Tibial nerve (tissue), 4 donors: ENCODE measurements at regions not wholly inside any gene's neighbourhood (a gene's known extent, or its start where the extent isn't known, plus 50 kb on each side); places are given as distances from the start of the nearest gene placed in this dataset.
"Not testable (repeated sequence)": the region's sequence is repeated elsewhere in the genome, so short reads cannot be mapped to it uniquely, and the experiment has no call there.

ENCODE experiments used
- DNase-seq, 2 donors: peaks; one replicate each; pipeline ENCODE4 v3.0.0-alpha.2; 2019; ENCODE audit warnings: low spot score in 2 of 2
- H3K27ac ChIP-seq, 4 donors: fragments of 200-600 bp; sonication (generic) in 3 of 4; one replicate each; pipeline ENCODE4 v1.5.1; 2017 to 2019; ENCODE audit warnings: mild to moderate bottlenecking in 1 of 4
- H3K27me3 ChIP-seq, 2 donors: fragments of 200-600 bp; sonication (generic) in 1 of 2; one replicate each; pipeline versions ENCODE4 v1.5.1 to v1.6.0; 2017 to 2019
- H3K36me3 ChIP-seq, 3 donors: fragments of 200-600 bp; sonication (generic); one replicate each; pipeline ENCODE4 v1.5.1; 2018 to 2019
- H3K4me1 ChIP-seq, 4 donors: fragments of 200-600 bp; sonication (generic) in 3 of 4; one replicate each; pipeline ENCODE4 v1.5.1; 2017 to 2019
- H3K4me3 ChIP-seq, 4 donors: fragments of 200-600 bp; sonication (generic) in 3 of 4; one replicate each; pipeline ENCODE4 v1.5.1; 2017 to 2019; ENCODE audit warnings: mild to moderate bottlenecking in 1 of 4, moderate library complexity in 1 of 4
- H3K9me3 ChIP-seq, 4 donors: fragments of 200-600 bp; sonication (generic) in 3 of 4; one replicate each; pipeline ENCODE4 v1.5.1; 2017 to 2019
- CTCF ChIP-seq, 5 experiments: fragments of 200-600 bp in 3 of 5; fragments of 450-650 bp in 2 of 5; sonication (generic) in 3 of 5; IDR thresholded peaks; one replicate each; pipeline ENCODE4 v1.5.1; 2016 to 2019; ENCODE audit warnings: antibody characterized with exemption in 5 of 5, mild to moderate bottlenecking in 3 of 5, moderate library complexity in 2 of 5
- EP300 ChIP-seq, 2 donors: sonication (generic); formaldehyde crosslinking; IDR thresholded peaks; one replicate each; pipeline ENCODE4 v1.6.1; 2017; ENCODE audit warnings: antibody characterized with exemption in 2 of 2, mild to moderate bottlenecking in 1 of 2
- POLR2A ChIP-seq, 2 donors: fragments of 450-650 bp; IDR thresholded peaks; one replicate each; pipeline ENCODE4 v1.6.1; 2017; ENCODE audit warnings: antibody characterized with exemption in 2 of 2, mild to moderate bottlenecking in 2 of 2, moderate library complexity in 2 of 2
- WGBS, 2 donors: methylation state at CpG; one replicate each; pipeline ENCODE4 v1.1.5; 2018; 5-methylcytosine and 5-hydroxymethylcytosine counted together

GRCh38 chr2:8343031-8343430 is 338.8 kb upstream of the ID2 start:
- Histone ChIP-seq H3K27ac (no peak overlapping the region), H3K27me3 (no peaks in the 10 kb centered on the region), H3K36me3 (no peaks in the 10 kb centered on the region), H3K4me3 (no peak overlapping the region), H3K9me3 (no peaks in the 10 kb centered on the region), H3K4me1 (no peaks in the 10 kb centered on the region)
- WGBS, 2 donors, result 86 to 90% methylated on average over 2 of the region's 2 CpGs
- DNase-seq, result no peak
- no peak for TF ChIP-seq POLR2A (IDR thresholded peaks at IDR 0.05)
- TF ChIP-seq CTCF (IDR thresholded peaks at IDR 0.05), result no peak
- TF ChIP-seq EP300 (IDR thresholded peaks at IDR 0.05), result no peak

- TF ChIP-seq CTCF (IDR thresholded peaks at IDR 0.05), result no peak
- TF ChIP-seq EP300 (IDR thresholded peaks at IDR 0.05), result no peak
- TF ChIP-seq POLR2A (IDR thresholded peaks at IDR 0.05), result no peak
- Histone ChIP-seq H3K27me3 (no peaks in the 10 kb centered on the region), H3K4me1 (no peaks in the 10 kb centered on the region), H3K4me3 (no peak overlapping the region), H3K9me3 (no peaks in the 10 kb centered on the region), H3K27ac (no peak overlapping the region), H3K36me3 (no peaks in the 10 kb centered on the region)
- no peak for DNase-seq
- 89 to 96% methylated on average over 10 of the region's 10 CpGs for WGBS, 2 donors
Observed at GRCh38 chr2:8344144-8345097, 337.4 kb upstream of the ID2 start.

- Histone ChIP-seq H3K9me3 (no peaks in the 10 kb centered on the region), H3K36me3 (no peaks in the 10 kb centered on the region), H3K27ac (no peak overlapping the region), H3K27me3 (no peaks in the 10 kb centered on the region), H3K4me3 (no peak overlapping the region), H3K4me1 (no peaks in the 10 kb centered on the region)
- 97% methylated on average over 5 of the region's 5 CpGs for WGBS, 2 donors
- TF ChIP-seq POLR2A (IDR thresholded peaks at IDR 0.05), result no peak
- no peak for TF ChIP-seq EP300 (IDR thresholded peaks at IDR 0.05)
- no peak for TF ChIP-seq CTCF (IDR thresholded peaks at IDR 0.05)
- DNase-seq, result no peak
Observed at GRCh38 chr2:8345200-8345599, 336.7 kb upstream of the ID2 start.

DNA sequence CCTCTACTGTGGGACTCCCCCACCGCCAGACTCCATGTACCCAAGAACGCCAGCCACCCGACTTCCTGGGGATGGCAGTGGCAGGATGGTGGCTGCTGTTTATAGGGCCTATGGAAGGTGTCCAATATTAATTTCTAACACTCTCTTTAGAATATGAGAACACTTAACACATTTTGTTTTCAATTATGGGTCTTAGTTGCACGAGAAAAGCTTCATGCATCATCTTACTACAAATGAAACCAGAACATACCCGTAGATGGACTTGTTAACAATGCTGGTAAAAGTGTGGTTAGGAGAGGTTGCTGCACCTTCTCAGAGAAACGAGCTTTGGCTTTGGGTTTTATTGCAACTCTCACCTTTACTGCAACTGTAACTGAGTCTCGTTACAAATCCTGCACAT is 335.6 kb upstream of the ID2 start:
- no peak for DNase-seq
- no peak overlapping the region for H3K27ac ChIP-seq
- no peaks in the 10 kb centered on the region for H3K9me3 ChIP-seq
- H3K27me3 ChIP-seq, result no peaks in the 10 kb centered on the region
- TF ChIP-seq POLR2A (IDR thresholded peaks at IDR 0.05) (no peak), CTCF (IDR thresholded peaks at IDR 0.05) (no peak), EP300 (IDR thresholded peaks at IDR 0.05) (no peak)
- H3K36me3 ChIP-seq, result no peaks in the 10 kb centered on the region
- H3K4me1 ChIP-seq, result no peaks in the 10 kb centered on the region
- WGBS, 2 donors, result 79 to 84% methylated on average over 7 of the region's 7 CpGs
- H3K4me3 ChIP-seq, result no peak overlapping the region

DNA sequence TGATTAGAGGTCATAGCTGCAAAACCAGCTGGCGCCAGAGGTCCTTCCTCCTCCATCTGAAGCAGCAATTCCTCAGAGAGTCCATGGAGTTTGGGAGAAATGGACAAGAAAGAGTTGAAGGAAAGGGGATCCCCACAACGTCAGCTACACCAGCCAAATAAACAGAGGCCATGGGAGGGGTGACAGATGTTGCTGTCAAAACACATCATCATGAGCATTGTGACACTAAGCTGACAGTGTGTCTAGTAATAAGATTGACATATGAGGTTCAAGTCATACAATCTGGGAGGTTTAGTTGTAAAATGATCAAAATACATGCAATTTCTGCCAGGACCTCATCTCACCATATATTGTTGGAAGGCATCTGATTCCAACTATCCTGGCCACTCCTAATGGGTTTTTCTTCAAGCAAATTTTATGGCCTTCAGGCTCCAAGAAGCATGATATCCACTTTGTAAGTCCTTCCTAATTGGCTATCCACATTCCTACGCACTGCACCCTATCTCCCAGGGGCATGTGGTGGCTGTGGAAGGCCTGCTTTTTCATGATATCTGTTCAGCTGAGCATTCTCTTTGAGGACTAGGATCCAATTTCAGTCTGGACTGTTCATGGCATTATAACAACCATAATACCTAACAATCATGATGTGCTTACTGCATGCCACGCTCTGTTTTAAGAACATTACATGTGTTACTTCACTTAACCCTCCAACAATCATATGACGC is 335.0 kb upstream of the ID2 start:
- Histone ChIP-seq H3K27ac (no peak overlapping the region), H3K4me1 (no peaks in the 10 kb centered on the region), H3K27me3 (no peaks in the 10 kb centered on the region), H3K9me3 (no peaks in the 10 kb centered on the region), H3K36me3 (no peaks in the 10 kb centered on the region), H3K4me3 (no peak overlapping the region)
- 81 to 91% methylated on average over 5 of the region's 5 CpGs for WGBS, 2 donors
- DNase-seq, result no peak
- no peak for TF ChIP-seq EP300 (IDR thresholded peaks at IDR 0.05)
- TF ChIP-seq POLR2A (IDR thresholded peaks at IDR 0.05), result no peak
- no peak for TF ChIP-seq CTCF (IDR thresholded peaks at IDR 0.05)

DNA sequence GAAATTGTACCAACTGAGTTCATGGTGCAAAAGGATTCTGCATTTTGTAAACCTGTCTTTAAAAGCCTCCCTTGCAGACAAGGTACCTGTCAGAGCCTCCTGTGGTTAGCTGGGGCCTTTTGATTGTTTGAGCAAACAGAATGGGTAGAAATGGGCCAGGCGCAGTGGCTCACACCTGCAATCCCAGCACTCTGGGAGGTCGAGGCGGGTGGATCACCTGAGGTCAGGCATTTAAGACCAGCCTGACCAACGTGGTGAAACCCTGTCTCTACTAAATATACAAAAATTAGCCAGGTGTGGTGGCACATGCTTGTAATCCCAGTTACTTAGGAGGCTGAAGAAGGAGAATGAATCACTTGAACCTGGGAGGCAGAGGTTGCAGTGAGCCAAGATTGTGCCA is 332.9 kb upstream of the ID2 start:
- not testable (repeated sequence) for H3K27ac ChIP-seq, H3K9me3 ChIP-seq, H3K36me3 ChIP-seq, H3K4me3 ChIP-seq, H3K4me1 ChIP-seq, H3K27me3 ChIP-seq, DNase-seq
- 73 to 80% methylated on average over 4 of the region's 4 CpGs for WGBS, 2 donors
